ENCODE measurements at regions not wholly inside any gene's neighbourhood (a gene's known extent, or its start where the extent isn't known, plus 50 kb on each side); places are given as distances from the start of the nearest gene placed in this dataset.
A peak's percentile ranks its signal among the peaks of the same experiment; 100 is the strongest.

DNA sequence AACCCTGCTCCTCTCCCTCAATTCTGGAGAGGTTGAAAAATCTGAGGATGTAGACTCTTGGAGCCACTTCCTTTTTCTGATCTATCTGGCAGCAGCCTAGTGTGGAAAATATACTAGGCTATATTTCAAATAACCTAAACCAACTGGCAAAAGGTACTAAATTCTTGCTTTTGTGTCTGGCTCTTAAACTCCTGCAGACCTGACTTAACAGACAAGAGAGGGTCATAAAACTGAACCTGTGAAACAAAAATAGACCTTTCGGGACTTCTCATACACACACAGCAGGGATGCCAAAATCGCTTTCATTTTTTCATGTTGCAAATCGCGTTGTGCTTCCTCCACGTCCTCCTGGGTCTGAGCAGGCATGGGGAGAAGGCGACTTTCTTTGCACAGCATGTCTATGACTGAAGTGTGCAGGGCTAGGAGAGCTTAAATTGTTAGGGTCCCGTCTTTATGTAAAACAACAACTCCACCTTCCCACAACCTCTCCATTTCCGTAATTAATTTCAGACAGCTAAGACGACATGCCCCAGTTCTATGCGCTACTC, 520.7 kb upstream of the PSMD7 start:
- no TSS peak for BruUV-seq (replicated peaks)
- Histone ChIP-seq H3K9ac (ENCODE audit: low read length) (no peak overlapping the region), H3K4me1 (ENCODE audit: insufficient read depth, low read length) (no peaks in the 10 kb centered on the region), H3K4me2 (ENCODE audit: low read length) (no peak overlapping the region), H3K79me2 (ENCODE audit: low read length) (no peaks in the 10 kb centered on the region), H4K20me1 (ENCODE audit: low read length) (no peaks in the 10 kb centered on the region), H3F3A (ENCODE audit: low read length, unreplicated experiment) (no peaks in the 10 kb centered on the region), H3K4me3 (ENCODE audit: low read length) (no peak overlapping the region), H3K36me3 (ENCODE audit: low read depth, low read length) (no peaks in the 10 kb centered on the region), H3K9me3 (ENCODE audit: low read length) (no peaks in the 10 kb centered on the region), H2AFZ (ENCODE audit: low read length) (no peak overlapping the region), H3K27ac (ENCODE audit: low read length) (no peak overlapping the region), H3K27me3 (ENCODE audit: low read length) (peaks cover 13% of the 10 kb centered on the region), H3K9me2 (replicated peaks; ENCODE audit: low read length) (no peaks in the 10 kb centered on the region)
- intact Hi-C loops (cut with micrococcal nuclease): no loop called here
- ChIA-PET CTCF (no interaction called here), POLR2A (ENCODE audit: unreplicated experiment) (no interaction called here)
- ATAC-seq (no peak), DNase-seq (no peak)
- TF ChIP-seq EZH2phosphoT487 (IDR thresholded peaks at IDR 0.05; ENCODE audit: borderline replicate concordance, low read length) (no peak), EZH2 (IDR thresholded peaks at IDR 0.05; ENCODE audit: low read length, unreplicated experiment) (no peak)
- TF ChIP-seq, protein P1, sequence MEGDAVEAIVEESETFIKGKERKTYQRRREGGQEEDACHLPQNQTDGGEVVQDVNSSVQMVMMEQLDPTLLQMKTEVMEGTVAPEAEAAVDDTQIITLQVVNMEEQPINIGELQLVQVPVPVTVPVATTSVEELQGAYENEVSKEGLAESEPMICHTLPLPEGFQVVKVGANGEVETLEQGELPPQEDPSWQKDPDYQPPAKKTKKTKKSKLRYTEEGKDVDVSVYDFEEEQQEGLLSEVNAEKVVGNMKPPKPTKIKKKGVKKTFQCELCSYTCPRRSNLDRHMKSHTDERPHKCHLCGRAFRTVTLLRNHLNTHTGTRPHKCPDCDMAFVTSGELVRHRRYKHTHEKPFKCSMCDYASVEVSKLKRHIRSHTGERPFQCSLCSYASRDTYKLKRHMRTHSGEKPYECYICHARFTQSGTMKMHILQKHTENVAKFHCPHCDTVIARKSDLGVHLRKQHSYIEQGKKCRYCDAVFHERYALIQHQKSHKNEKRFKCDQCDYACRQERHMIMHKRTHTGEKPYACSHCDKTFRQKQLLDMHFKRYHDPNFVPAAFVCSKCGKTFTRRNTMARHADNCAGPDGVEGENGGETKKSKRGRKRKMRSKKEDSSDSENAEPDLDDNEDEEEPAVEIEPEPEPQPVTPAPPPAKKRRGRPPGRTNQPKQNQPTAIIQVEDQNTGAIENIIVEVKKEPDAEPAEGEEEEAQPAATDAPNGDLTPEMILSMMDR (conservative IDR thresholded peaks at IDR 0.05; ENCODE audit: low read depth, low read length): no peak

DNA sequence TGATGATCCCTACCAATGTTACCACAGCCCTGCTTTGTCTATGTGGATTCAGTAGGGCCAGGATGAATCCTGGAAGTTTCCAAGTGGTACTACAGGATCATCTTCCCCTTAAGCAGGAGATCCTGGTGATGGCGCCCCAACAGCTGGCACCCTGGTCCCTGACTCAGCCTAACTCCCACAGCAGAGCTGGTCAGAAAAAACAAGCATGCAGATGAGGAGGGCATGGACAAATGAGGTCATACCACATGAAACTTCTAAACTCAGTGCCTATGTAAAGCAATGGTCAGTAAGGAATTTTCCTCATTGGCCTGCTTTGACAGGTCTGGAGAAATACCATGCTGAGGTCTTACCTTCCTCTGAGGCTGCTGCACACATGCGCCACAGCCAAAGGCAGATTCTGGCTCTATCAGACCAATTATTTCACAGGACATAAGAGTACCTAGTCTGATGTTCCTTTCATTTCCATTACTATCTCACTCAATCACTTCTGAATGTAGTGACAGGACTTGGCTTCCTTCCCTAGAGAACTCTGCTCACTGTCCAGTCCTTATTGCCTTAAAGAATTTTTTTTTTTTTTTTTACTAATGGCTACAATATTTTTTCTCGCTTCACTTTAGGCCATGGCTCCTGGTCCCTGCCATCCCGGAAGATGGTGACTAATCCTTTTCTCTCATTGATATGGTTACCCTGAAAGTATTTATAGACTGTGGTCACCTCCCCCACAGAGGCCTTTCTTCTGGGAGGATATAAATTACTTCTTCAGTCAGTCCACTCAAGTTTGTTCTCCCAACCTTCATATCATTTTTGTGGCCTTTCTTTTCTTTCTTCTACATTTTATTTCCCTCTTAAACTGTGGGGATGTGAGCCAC, 525.2 kb upstream of the PSMD7 start:
- ATAC-seq (no peak), DNase-seq (no peak)
- no peaks in the 10 kb centered on the region for H3F3A ChIP-seq (ENCODE audit: low read length, unreplicated experiment)
- no peaks in the 10 kb centered on the region for H3K79me2 ChIP-seq (ENCODE audit: low read length)
- no peaks in the 10 kb centered on the region for H3K36me3 ChIP-seq (ENCODE audit: low read depth, low read length)
- TF ChIP-seq, protein P1 (conservative IDR thresholded peaks at IDR 0.05; ENCODE audit: low read depth, low read length): no peak
- TF ChIP-seq EZH2 (IDR thresholded peaks at IDR 0.05; ENCODE audit: low read length, unreplicated experiment) (no peak), EZH2phosphoT487 (IDR thresholded peaks at IDR 0.05; ENCODE audit: borderline replicate concordance, low read length) (no peak)
- ChIA-PET CTCF (no interaction called here), POLR2A (ENCODE audit: unreplicated experiment) (no interaction called here)
- peaks cover 6% of the 10 kb centered on the region for H3K27me3 ChIP-seq (ENCODE audit: low read length)
- H3K9me2 ChIP-seq (replicated peaks; ENCODE audit: low read length): no peaks in the 10 kb centered on the region
- H3K4me1 ChIP-seq (ENCODE audit: insufficient read depth, low read length): no peaks in the 10 kb centered on the region
- H3K4me2 ChIP-seq (ENCODE audit: low read length): no peak overlapping the region
- no peaks in the 10 kb centered on the region for H4K20me1 ChIP-seq (ENCODE audit: low read length)
- H3K9ac ChIP-seq (ENCODE audit: low read length): no peak overlapping the region
- H3K9me3 ChIP-seq (ENCODE audit: low read length): no peaks in the 10 kb centered on the region
- H3K27ac ChIP-seq (ENCODE audit: low read length): no peak overlapping the region
- no peak overlapping the region for H2AFZ ChIP-seq (ENCODE audit: low read length)
- no peak overlapping the region for H3K4me3 ChIP-seq (ENCODE audit: low read length)
- intact Hi-C loops (cut with micrococcal nuclease): no loop called here
- no TSS peak for BruUV-seq (replicated peaks)

DNA sequence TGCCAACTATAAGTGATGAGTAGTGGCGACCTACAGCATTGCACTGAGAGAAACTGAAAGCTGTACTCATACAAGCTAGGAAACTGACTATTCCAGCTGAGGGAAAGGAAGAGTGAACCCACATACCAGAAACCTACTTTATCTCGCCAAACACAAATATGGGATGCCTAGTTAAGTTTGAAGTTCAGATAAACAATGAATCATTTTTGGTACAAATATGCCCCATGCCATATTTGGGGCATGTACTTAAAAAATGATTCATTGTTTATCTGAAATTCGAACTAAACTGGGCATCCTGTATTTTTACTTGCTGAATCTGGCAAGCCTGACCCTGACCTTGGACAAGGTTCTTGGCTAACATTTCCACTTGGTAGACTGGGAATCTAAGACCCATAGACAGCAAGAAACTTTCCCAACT, 527.8 kb upstream of the PSMD7 start:
- H3K4me1 ChIP-seq (ENCODE audit: insufficient read depth, low read length): no peaks in the 10 kb centered on the region
- ChIA-PET CTCF (no interaction called here), POLR2A (ENCODE audit: unreplicated experiment) (no interaction called here)
- H3K4me2 ChIP-seq (ENCODE audit: low read length): no peak overlapping the region
- BruUV-seq (replicated peaks): no TSS peak
- H3K9me2 ChIP-seq (replicated peaks; ENCODE audit: low read length): no peaks in the 10 kb centered on the region
- no peak overlapping the region for H2AFZ ChIP-seq (ENCODE audit: low read length)
- no peak overlapping the region for H3K9ac ChIP-seq (ENCODE audit: low read length)
- peak; percentile 1 for DNase-seq
- no peak overlapping the region for H3K27ac ChIP-seq (ENCODE audit: low read length)
- H3K9me3 ChIP-seq (ENCODE audit: low read length): no peaks in the 10 kb centered on the region
- H3K36me3 ChIP-seq (ENCODE audit: low read depth, low read length): no peaks in the 10 kb centered on the region
- no peaks in the 10 kb centered on the region for H3F3A ChIP-seq (ENCODE audit: low read length, unreplicated experiment)
- no peak overlapping the region for H3K4me3 ChIP-seq (ENCODE audit: low read length)
- intact Hi-C loops (cut with micrococcal nuclease): no loop called here
- H3K27me3 ChIP-seq (ENCODE audit: low read length): no peaks in the 10 kb centered on the region
- H4K20me1 ChIP-seq (ENCODE audit: low read length): no peaks in the 10 kb centered on the region
- H3K79me2 ChIP-seq (ENCODE audit: low read length): no peaks in the 10 kb centered on the region
- TF ChIP-seq EZH2 (IDR thresholded peaks at IDR 0.05; ENCODE audit: low read length, unreplicated experiment): no peak
- TF ChIP-seq, protein P1 (conservative IDR thresholded peaks at IDR 0.05; ENCODE audit: low read depth, low read length): no peak
- no peak for ATAC-seq

Measured in PC-3 (cell line).